GM23338 (cell line): ENCODE measurements at regions not wholly inside any gene's neighbourhood (a gene's known extent, or its start where the extent isn't known, plus 50 kb on each side); places are given as distances from the start of the nearest gene placed in this dataset.

Source experiments
- ATAC-seq: fragments of 200-7000 bp; cut with Tn5 transposase; 3 replicates; pipeline ENCODE4 v1.9.1; 2020
- DNase-seq: peaks from one replicate; pipeline ENCODE4 v3.0.0-alpha.2; 2015; ENCODE audit warnings: low spot score
- H2AFZ ChIP-seq: fragments of 200-600 bp; sonication (generic); 2 replicates; pipeline ENCODE4 v1.8.0; 2016; ENCODE audit warnings: antibody characterized with exemption, mild to moderate bottlenecking, moderate library complexity
- H3F3A ChIP-seq: fragments of 200-600 bp; sonication (generic); replicated peaks from 2 replicates; pipeline ENCODE4 v1.8.0; 2017; ENCODE audit warnings: antibody characterized with exemption, mixed run types, low read depth
- H3K27ac ChIP-seq: fragments of 200-600 bp; sonication (generic); 2 replicates; pipeline ENCODE4 v1.6.1; 2016; ENCODE audit warnings: low read depth
- H3K27me3 ChIP-seq: fragments of 200-600 bp; sonication (generic); 2 replicates; pipeline ENCODE4 v1.8.0; 2016; ENCODE audit warnings: mild to moderate bottlenecking, mixed run types, moderate library complexity; ENCODE audit not compliant: insufficient read depth
- H3K36me3 ChIP-seq: fragments of 200-600 bp; sonication (generic); 2 replicates; pipeline ENCODE4 v1.8.0; 2016; ENCODE audit warnings: mild to moderate bottlenecking; ENCODE audit not compliant: insufficient read depth
- H3K4me1 ChIP-seq: fragments of 200-600 bp; sonication (generic); 2 replicates; pipeline ENCODE4 v1.8.0; 2016; ENCODE audit warnings: mild to moderate bottlenecking, moderate library complexity; ENCODE audit not compliant: insufficient read depth
- H3K4me2 ChIP-seq: fragments of 200-600 bp; sonication (generic); 2 replicates; pipeline ENCODE4 v1.7.1; 2017; ENCODE audit warnings: mixed run types
- H3K4me3 ChIP-seq: fragments of 200-600 bp; sonication (generic); 2 replicates; pipeline ENCODE4 v1.6.1; 2016; ENCODE audit warnings: mixed run types
- H3K79me2 ChIP-seq: fragments of 200-600 bp; sonication (generic); replicated peaks from 2 replicates; pipeline ENCODE4 v1.8.0; 2017; ENCODE audit warnings: mild to moderate bottlenecking; ENCODE audit not compliant: insufficient read depth
- H3K9me2 ChIP-seq: fragments of 200-600 bp; sonication (generic); 2 replicates; pipeline ENCODE4 v1.8.0; 2017; ENCODE audit not compliant: insufficient read depth
- H4K20me1 ChIP-seq: fragments of 200-600 bp; sonication (generic); replicated peaks from 2 replicates; pipeline ENCODE4 v1.8.0; 2017; ENCODE audit warnings: mild to moderate bottlenecking; ENCODE audit not compliant: insufficient read depth
- H3K27ac Mint-ChIP-seq: 2 replicates; pipeline ENCODE4 v1.8.0; 2020; ENCODE audit warnings: inconsistent platforms, mild to moderate bottlenecking, moderate library complexity, mixed read lengths
- H3K27me3 Mint-ChIP-seq: 3 replicates; pipeline ENCODE4 v1.8.0; 2022; ENCODE audit warnings: low read depth, mild to moderate bottlenecking, moderate library complexity, mixed read lengths, inconsistent platforms; ENCODE audit not compliant: insufficient read depth, poor library complexity
- H3K36me3 Mint-ChIP-seq: 3 replicates; pipeline ENCODE4 v1.8.0; 2021; ENCODE audit warnings: low read depth, mild to moderate bottlenecking, inconsistent platforms, moderate library complexity, mixed read lengths
- H3K4me1 Mint-ChIP-seq: 3 replicates; pipeline ENCODE4 v1.8.0; 2020; ENCODE audit warnings: mild to moderate bottlenecking, inconsistent platforms, mixed read lengths
- H3K4me3 Mint-ChIP-seq: 3 replicates; pipeline ENCODE4 v1.8.0; 2021; ENCODE audit warnings: moderate library complexity, mild to moderate bottlenecking, inconsistent platforms, mixed read lengths
- H3K9me3 Mint-ChIP-seq: 3 replicates; pipeline ENCODE4 v1.8.0; 2020; ENCODE audit warnings: moderate library complexity, mild to moderate bottlenecking, inconsistent platforms, mixed read lengths
- CREB1 ChIP-seq: fragments of 250-450 bp; sonication (Bioruptor Pico); IDR thresholded peaks from 2 replicates; pipeline ENCODE4 v1.5.0; 2020; ENCODE audit warnings: low read depth, mild to moderate bottlenecking, moderate library complexity
- CTCF ChIP-seq, 2 experiments: fragments of 200-600 bp in 1 of 2; sonication (generic) in 1 of 2; conservative IDR thresholded peaks; 2 replicates each; pipeline versions ENCODE4 v1.5.1 to v1.6.1; 2016 to 2017; ENCODE audit warnings: antibody characterized with exemption in 2 of 2, low read depth in 2 of 2, mild to moderate bottlenecking in 2 of 2, moderate library complexity in 1 of 2
- EZH2 ChIP-seq: fragments of 200-600 bp; sonication (generic); IDR thresholded peaks from one replicate; pipeline ENCODE4 v1.8.0; 2017; ENCODE audit warnings: antibody characterized with exemption, mild to moderate bottlenecking, low read depth; ENCODE audit not compliant: unreplicated experiment
- EZH2phosphoT487 ChIP-seq: fragments of 200-600 bp; sonication (generic); IDR thresholded peaks from one replicate; pipeline ENCODE4 v1.8.1; 2018; ENCODE audit warnings: antibody characterized with exemption; ENCODE audit not compliant: unreplicated experiment
- JUNB ChIP-seq: IDR thresholded peaks from one replicate; pipeline ENCODE4 v1.6.1; 2016; ENCODE audit warnings: antibody characterized with exemption; ENCODE audit not compliant: unreplicated experiment
- NANOG ChIP-seq: IDR thresholded peaks from 2 replicates; pipeline ENCODE4 v1.6.1; 2016; ENCODE audit warnings: antibody characterized with exemption, borderline replicate concordance
- REST ChIP-seq: IDR thresholded peaks from one replicate; pipeline ENCODE4 v1.6.1; 2018; ENCODE audit warnings: antibody characterized with exemption; ENCODE audit not compliant: unreplicated experiment
- ZNF331 ChIP-seq: fragments of 250-450 bp; sonication (Bioruptor Pico); IDR thresholded peaks from 2 replicates; pipeline ENCODE4 v1.5.0; 2020; ENCODE audit warnings: low read depth, mild to moderate bottlenecking, moderate library complexity
- ZNF462 ChIP-seq: fragments of 250-450 bp; sonication (Bioruptor Pico); IDR thresholded peaks from 2 replicates; pipeline ENCODE4 v1.5.0; 2020; ENCODE audit warnings: mild to moderate bottlenecking, moderate library complexity

GRCh38 chr14:47921133-47921532, 245.7 kb upstream of the MDGA2 start:
- H3K9me3 Mint-ChIP-seq, result no peaks in the 10 kb centered on the region; the same call in 2 of the 3 replicates
- ATAC-seq, result no peak
- Histone ChIP-seq H3K4me3 (no peak overlapping the region), H4K20me1 (no peaks in the 10 kb centered on the region), H3K36me3 (no peaks in the 10 kb centered on the region), H3K4me1 (no peaks in the 10 kb centered on the region), H3K79me2 (no peaks in the 10 kb centered on the region), H3F3A (no peaks in the 10 kb centered on the region), H3K27ac (no peak overlapping the region), H2AFZ (no peak overlapping the region), H3K27me3 (no peaks in the 10 kb centered on the region), H3K4me2 (no peak overlapping the region), H3K9me2 (no peaks in the 10 kb centered on the region)
- H3K36me3 Mint-ChIP-seq, result no peaks in the 10 kb centered on the region
- no peak overlapping the region for H3K27ac Mint-ChIP-seq
- DNase-seq, result no peak
- H3K4me1 Mint-ChIP-seq, result peaks cover 4% of the 10 kb centered on the region; the same call in 1 of the 3 replicates
- H3K4me3 Mint-ChIP-seq, result no peak overlapping the region
- TF ChIP-seq ZNF331 (CRISPR knock-in tag) (no peak), EZH2phosphoT487 (no peak), REST (no peak)
- peaks cover 3% of the 10 kb centered on the region for H3K27me3 Mint-ChIP-seq

- no peaks in the 10 kb centered on the region for H3K79me2 ChIP-seq
- H3F3A ChIP-seq, result no peaks in the 10 kb centered on the region
- peaks cover 4% of the 10 kb centered on the region; the same call in 1 of the 3 replicates for H3K4me1 Mint-ChIP-seq
- H3K4me2 ChIP-seq, result no peak overlapping the region
- H3K27me3 Mint-ChIP-seq, result peaks cover 3% of the 10 kb centered on the region
- ATAC-seq, result no peak
- no peaks in the 10 kb centered on the region for H3K27me3 ChIP-seq
- H3K9me2 ChIP-seq, result no peaks in the 10 kb centered on the region
- H3K36me3 Mint-ChIP-seq, result no peaks in the 10 kb centered on the region
- H3K27ac ChIP-seq, result no peak overlapping the region
- no peaks in the 10 kb centered on the region for H3K9me3 Mint-ChIP-seq
- no peaks in the 10 kb centered on the region for H4K20me1 ChIP-seq
- no peak overlapping the region for H3K4me3 Mint-ChIP-seq
- no peaks in the 10 kb centered on the region for H3K4me1 ChIP-seq
- no peak for DNase-seq
- no peaks in the 10 kb centered on the region for H3K36me3 ChIP-seq
- H3K4me3 ChIP-seq, result no peak overlapping the region
- H2AFZ ChIP-seq, result 0 out of 2 replicates have a peak overlapping the region, but pooled peaks have one; percentile 12
- no peak overlapping the region for H3K27ac Mint-ChIP-seq
- TF ChIP-seq CTCF (conservative IDR thresholded peaks at IDR 0.05; ENCODE audit: low read depth in 2 of 2), result no peak
- TF ChIP-seq JUNB, result no peak
- TF ChIP-seq CREB1, result no peak
- no peak for TF ChIP-seq ZNF331 (CRISPR knock-in tag)
- TF ChIP-seq ZNF462 (CRISPR knock-in tag), result no peak
- no peak for TF ChIP-seq EZH2
- TF ChIP-seq NANOG, result no peak
These were observed 244.6 kb upstream of the MDGA2 start for GRCh38 chr14:47919997-47920396.
